Stimulated activated CD8-positive, alpha-beta memory T cell treated with anti-CD3 and anti-CD28 coated beads, Interleukin-4, amount 100 ng/mL, for 48 hours (primary cell): ENCODE measurements at regions not wholly inside any gene's neighbourhood (a gene's known extent, or its start where the extent isn't known, plus 50 kb on each side); places are given as distances from the start of the nearest gene placed in this dataset.
"Not testable (repeated sequence)": the region's sequence is repeated elsewhere in the genome, so short reads cannot be mapped to it uniquely, and the experiment has no call there.

Source experiments
- DNase-seq: peaks from one replicate; pipeline ENCODE4 v3.0.0-alpha.2; 2020

GRCh38 chr6:141443032-141443431 is 689.7 kb upstream of the GJE1 start:
- DNase-seq = no peak

- no peak for DNase-seq
Observed at GRCh38 chr6:141439513-141439912, 693.2 kb upstream of the GJE1 start.

GRCh38 chr6:141437685-141438084 is 695.0 kb upstream of the GJE1 start:
- DNase-seq = no peak

GRCh38 chr6:141437011-141437410 is 695.7 kb upstream of the GJE1 start:
- no peak for DNase-seq

- DNase-seq = no peak
Observed at GRCh38 chr6:141426400-141426980, 706.2 kb upstream of the GJE1 start.

GRCh38 chr6:141421378-141421777 is 711.3 kb upstream of the GJE1 start:
- DNase-seq = no peak

GRCh38 chr6:141418076-141418475 is 714.6 kb upstream of the GJE1 start:
- no peak for DNase-seq

GRCh38 chr6:141415896-141416295 is 716.8 kb upstream of the GJE1 start:
- DNase-seq = no peak

GRCh38 chr6:141413196-141413595 is 719.5 kb upstream of the GJE1 start:
- no peak for DNase-seq

- DNase-seq = no peak
Observed at GRCh38 chr6:141406761-141407160, 726.0 kb upstream of the GJE1 start.

GRCh38 chr6:141403827-141404226 is 728.9 kb upstream of the GJE1 start:
- no peak for DNase-seq

- DNase-seq = no peak
Observed at GRCh38 chr6:141403103-141403502, 729.6 kb upstream of the GJE1 start.

- DNase-seq = no peak
Observed at GRCh38 chr6:141402489-141402888, 730.2 kb upstream of the GJE1 start.

GRCh38 chr6:141401851-141402250 is 730.9 kb upstream of the GJE1 start:
- DNase-seq = no peak

GRCh38 chr6:141401168-141401567 is 731.6 kb upstream of the GJE1 start:
- no peak for DNase-seq

GRCh38 chr6:141398949-141399348 is 733.8 kb upstream of the GJE1 start:
- DNase-seq = no peak

- no peak for DNase-seq
Observed at GRCh38 chr6:141395443-141396008, 737.2 kb upstream of the GJE1 start.

- DNase-seq = no peak
Observed at GRCh38 chr6:141394565-141395051, 738.1 kb upstream of the GJE1 start.

- no peak for DNase-seq
Observed at GRCh38 chr6:141394125-141394536, 738.6 kb upstream of the GJE1 start.

GRCh38 chr6:141393405-141394124 is 739.2 kb upstream of the GJE1 start:
- no peak for DNase-seq

GRCh38 chr6:141391135-141391534 is 741.6 kb upstream of the GJE1 start:
- DNase-seq = not testable (repeated sequence)

GRCh38 chr6:141388666-141389065 is 744.1 kb upstream of the GJE1 start:
- no peak for DNase-seq

- DNase-seq = no peak
Observed at GRCh38 chr6:141370438-141370837, 762.3 kb upstream of the GJE1 start.

- not testable (repeated sequence) for DNase-seq
Observed at GRCh38 chr6:141366796-141367195, 765.9 kb upstream of the GJE1 start.
